ENCODE measurements at regions not wholly inside any gene's neighbourhood (a gene's known extent, or its start where the extent isn't known, plus 50 kb on each side); places are given as distances from the start of the nearest gene placed in this dataset.

GRCh38 chr19:28208745-28209144, 1004.2 kb downstream of the UQCRFS1 start:
- H3K4me3 Mint-ChIP-seq = no peak overlapping the region
- no peak for DNase-seq
- ChIA-PET POLR2A (no interaction called here), CTCF (no interaction called here)
- H3K27ac Mint-ChIP-seq = no peak overlapping the region
- H3K36me3 Mint-ChIP-seq = no peaks in the 10 kb centered on the region
- H3K9me3 Mint-ChIP-seq = peaks cover 3 to 25% (median 7%) of the 10 kb centered on the region in 3 donors
- 66% methylated on average over 6 of the region's 10 CpGs for WGBS (ENCODE audit: insufficient coverage)
- H3K4me1 Mint-ChIP-seq = no peaks in the 10 kb centered on the region
- Histone ChIP-seq H3K9me3 (no peaks in the 10 kb centered on the region), H3K27me3 (replicated peaks in 1 of 2; ENCODE audit: control insufficient read depth in 2 of 2, extremely low read depth in 1 of 2, insufficient read depth in 2 of 2, low read length in 1 of 2) (peaks cover 0 to 6% of the 10 kb centered on the region in 2 experiments), H3K4me1 (ENCODE audit: control insufficient read depth in 1 of 2, extremely low read depth in 1 of 2, insufficient read depth in 2 of 2, low read length in 2 of 2) (no peaks in the 10 kb centered on the region), H3K36me3 (ENCODE audit: control insufficient read depth in 2 of 2, extremely low read depth in 1 of 2, insufficient read depth in 1 of 2, low read length in 1 of 2) (no peaks in the 10 kb centered on the region), H3K4me3 (ENCODE audit: control insufficient read depth in 1 of 2, extremely low read depth in 1 of 2, low read length in 1 of 2) (no peak overlapping the region), H3K27ac (ENCODE audit: low read length) (no peak overlapping the region)
- H3K27me3 Mint-ChIP-seq = no peaks in the 10 kb centered on the region
- no peak for ATAC-seq (replicated peaks in 1 of 4)

GRCh38 chr19:28207244-28207643, 1005.7 kb downstream of the UQCRFS1 start:
- H3K27me3 Mint-ChIP-seq = no peaks in the 10 kb centered on the region
- DNase-seq (no peak), ATAC-seq (replicated peaks in 1 of 4) (no peak)
- peaks cover 7 to 25% (median 16%) of the 10 kb centered on the region in 3 donors for H3K9me3 Mint-ChIP-seq
- H3K36me3 Mint-ChIP-seq = no peaks in the 10 kb centered on the region
- no peaks in the 10 kb centered on the region for H3K4me1 Mint-ChIP-seq
- H3K4me1 ChIP-seq (ENCODE audit: control insufficient read depth in 1 of 2, extremely low read depth in 1 of 2, insufficient read depth in 2 of 2, low read length in 2 of 2) = no peaks in the 10 kb centered on the region
- no peak overlapping the region for H3K27ac Mint-ChIP-seq
- peaks cover 0 to 6% of the 10 kb centered on the region in 2 experiments for H3K27me3 ChIP-seq (replicated peaks in 1 of 2; ENCODE audit: control insufficient read depth in 2 of 2, extremely low read depth in 1 of 2, insufficient read depth in 2 of 2, low read length in 1 of 2)
- H3K27ac ChIP-seq (ENCODE audit: low read length) = no peak overlapping the region
- no peaks in the 10 kb centered on the region for H3K9me3 ChIP-seq
- no peaks in the 10 kb centered on the region for H3K36me3 ChIP-seq (ENCODE audit: control insufficient read depth in 2 of 2, extremely low read depth in 1 of 2, insufficient read depth in 1 of 2, low read length in 1 of 2)
- ChIA-PET CTCF (no interaction called here), POLR2A (no interaction called here)
- H3K4me3 ChIP-seq (ENCODE audit: control insufficient read depth in 1 of 2, extremely low read depth in 1 of 2, low read length in 1 of 2) = no peak overlapping the region
- no peak overlapping the region for H3K4me3 Mint-ChIP-seq
- no CpG with 5 or more reads among the region's 7 CpGs for WGBS (ENCODE audit: insufficient coverage)

- CTCF ChIA-PET = no interaction called here
- Histone ChIP-seq H3K4me3 (ENCODE audit: control insufficient read depth in 1 of 2, extremely low read depth in 1 of 2, low read length in 1 of 2) (no peak overlapping the region), H3K36me3 (ENCODE audit: control insufficient read depth in 2 of 2, extremely low read depth in 1 of 2, insufficient read depth in 1 of 2, low read length in 1 of 2) (no peaks in the 10 kb centered on the region), H3K27me3 (replicated peaks in 1 of 2; ENCODE audit: control insufficient read depth in 2 of 2, extremely low read depth in 1 of 2, insufficient read depth in 2 of 2, low read length in 1 of 2) (no peaks in the 10 kb centered on the region), H3K4me1 (ENCODE audit: control insufficient read depth in 1 of 2, extremely low read depth in 1 of 2, insufficient read depth in 2 of 2, low read length in 2 of 2) (no peaks in the 10 kb centered on the region), H3K9me3 (no peaks in the 10 kb centered on the region), H3K27ac (ENCODE audit: low read length) (no peak overlapping the region)
- Mint-ChIP-seq H3K27ac (no peak overlapping the region), H3K36me3 (no peaks in the 10 kb centered on the region), H3K4me1 (no peaks in the 10 kb centered on the region), H3K9me3 (peaks cover 8 to 23% (median 20%) of the 10 kb centered on the region in 3 donors), H3K4me3 (no peak overlapping the region), H3K27me3 (no peaks in the 10 kb centered on the region)
- DNase-seq = no peak
- ATAC-seq (replicated peaks in 1 of 4) = no peak
- WGBS (ENCODE audit: insufficient coverage) = 91% methylated on average over 2 of the region's 5 CpGs
- POLR2A ChIA-PET = no interaction called here
Observed at GRCh38 chr19:28201462-28201943, 1011.4 kb downstream of the UQCRFS1 start.

GRCh38 chr19:28199323-28199722, 1013.6 kb downstream of the UQCRFS1 start:
- Histone ChIP-seq H3K4me1 (ENCODE audit: control insufficient read depth in 1 of 2, extremely low read depth in 1 of 2, insufficient read depth in 2 of 2, low read length in 2 of 2) (no peaks in the 10 kb centered on the region), H3K9me3 (no peaks in the 10 kb centered on the region), H3K27ac (ENCODE audit: low read length) (no peak overlapping the region), H3K27me3 (replicated peaks in 1 of 2; ENCODE audit: control insufficient read depth in 2 of 2, extremely low read depth in 1 of 2, insufficient read depth in 2 of 2, low read length in 1 of 2) (no peaks in the 10 kb centered on the region), H3K36me3 (ENCODE audit: control insufficient read depth in 2 of 2, extremely low read depth in 1 of 2, insufficient read depth in 1 of 2, low read length in 1 of 2) (no peaks in the 10 kb centered on the region), H3K4me3 (ENCODE audit: control insufficient read depth in 1 of 2, extremely low read depth in 1 of 2, low read length in 1 of 2) (no peak overlapping the region)
- Mint-ChIP-seq H3K27me3 (no peaks in the 10 kb centered on the region), H3K36me3 (no peaks in the 10 kb centered on the region), H3K4me1 (no peaks in the 10 kb centered on the region), H3K4me3 (no peak overlapping the region), H3K27ac (no peak overlapping the region), H3K9me3 (peaks cover 8 to 23% (median 12%) of the 10 kb centered on the region in 3 donors)
- DNase-seq (no peak), ATAC-seq (replicated peaks in 1 of 4) (no peak)
- ChIA-PET CTCF (no interaction called here), POLR2A (no interaction called here)
- WGBS (ENCODE audit: insufficient coverage) = 91% methylated on average over 6 of the region's 6 CpGs

GRCh38 chr19:28196961-28197360, 1016.0 kb downstream of the UQCRFS1 start:
- H3K36me3 ChIP-seq (ENCODE audit: control insufficient read depth in 2 of 2, extremely low read depth in 1 of 2, insufficient read depth in 1 of 2, low read length in 1 of 2) = no peaks in the 10 kb centered on the region
- Mint-ChIP-seq H3K4me1 (no peaks in the 10 kb centered on the region), H3K9me3 (peaks cover 4 to 12% (median 8%) of the 10 kb centered on the region in 3 donors), H3K27ac (no peak overlapping the region), H3K4me3 (no peak overlapping the region), H3K36me3 (no peaks in the 10 kb centered on the region), H3K27me3 (no peaks in the 10 kb centered on the region)
- H3K27ac ChIP-seq (ENCODE audit: low read length) = no peak overlapping the region
- CTCF ChIA-PET = no interaction called here
- WGBS (ENCODE audit: insufficient coverage) = 81% methylated on average over 5 of the region's 7 CpGs
- no peak overlapping the region for H3K4me3 ChIP-seq (ENCODE audit: control insufficient read depth in 1 of 2, extremely low read depth in 1 of 2, low read length in 1 of 2)
- DNase-seq = no peak
- no peaks in the 10 kb centered on the region for H3K27me3 ChIP-seq (replicated peaks in 1 of 2; ENCODE audit: control insufficient read depth in 2 of 2, extremely low read depth in 1 of 2, insufficient read depth in 2 of 2, low read length in 1 of 2)
- POLR2A ChIA-PET = no interaction called here
- no peaks in the 10 kb centered on the region for H3K9me3 ChIP-seq
- H3K4me1 ChIP-seq (ENCODE audit: control insufficient read depth in 1 of 2, extremely low read depth in 1 of 2, insufficient read depth in 2 of 2, low read length in 2 of 2) = no peaks in the 10 kb centered on the region
- no peak for ATAC-seq (replicated peaks in 1 of 4)

- Histone ChIP-seq H3K27me3 (replicated peaks in 1 of 2; ENCODE audit: control insufficient read depth in 2 of 2, extremely low read depth in 1 of 2, insufficient read depth in 2 of 2, low read length in 1 of 2) (no peaks in the 10 kb centered on the region), H3K36me3 (ENCODE audit: control insufficient read depth in 2 of 2, extremely low read depth in 1 of 2, insufficient read depth in 1 of 2, low read length in 1 of 2) (no peaks in the 10 kb centered on the region), H3K4me3 (ENCODE audit: control insufficient read depth in 1 of 2, extremely low read depth in 1 of 2, low read length in 1 of 2) (no peak overlapping the region), H3K9me3 (no peaks in the 10 kb centered on the region), H3K27ac (ENCODE audit: low read length) (no peak overlapping the region), H3K4me1 (ENCODE audit: control insufficient read depth in 1 of 2, extremely low read depth in 1 of 2, insufficient read depth in 2 of 2, low read length in 2 of 2) (no peaks in the 10 kb centered on the region)
- WGBS (ENCODE audit: insufficient coverage) = 33% methylated on average over 1 of the region's 3 CpGs
- POLR2A ChIA-PET = no interaction called here
- ATAC-seq (replicated peaks in 1 of 4) (no peak), DNase-seq (no peak)
- H3K9me3 Mint-ChIP-seq = peaks cover 0 to 7% (median 6%) of the 10 kb centered on the region in 3 donors
- CTCF ChIA-PET = no interaction called here
- no peaks in the 10 kb centered on the region for H3K27me3 Mint-ChIP-seq
- no peak overlapping the region for H3K4me3 Mint-ChIP-seq
- no peak overlapping the region for H3K27ac Mint-ChIP-seq
- H3K4me1 Mint-ChIP-seq = no peaks in the 10 kb centered on the region
- no peaks in the 10 kb centered on the region for H3K36me3 Mint-ChIP-seq
Observed at GRCh38 chr19:28196101-28196500, 1016.9 kb downstream of the UQCRFS1 start.

DNA sequence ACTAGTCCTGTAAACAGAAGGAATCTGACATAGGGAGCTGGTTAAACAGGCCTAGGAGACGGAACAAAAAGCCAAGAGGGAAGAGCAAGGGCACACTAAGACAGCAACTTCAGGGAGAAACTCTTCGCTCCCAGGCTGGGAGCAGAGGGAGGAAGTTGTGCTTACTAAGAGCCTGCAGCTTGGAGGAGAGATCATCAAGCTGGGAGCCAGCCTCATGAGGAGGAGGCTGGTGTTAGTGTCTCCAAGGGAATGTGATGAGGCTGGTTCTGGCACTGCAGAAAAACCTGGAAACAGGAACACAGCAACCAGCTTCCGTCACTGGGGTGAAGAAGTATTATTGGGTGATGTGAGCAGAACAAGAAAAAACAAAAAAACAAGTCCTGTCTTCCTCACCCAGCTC, 1027.3 kb downstream of the UQCRFS1 start:
- no peaks in the 10 kb centered on the region for H3K9me3 ChIP-seq
- H3K36me3 Mint-ChIP-seq = no peaks in the 10 kb centered on the region
- H3K27me3 Mint-ChIP-seq = no peaks in the 10 kb centered on the region
- DNase-seq = no peak
- no peaks in the 10 kb centered on the region for H3K36me3 ChIP-seq (ENCODE audit: control insufficient read depth in 2 of 2, extremely low read depth in 1 of 2, insufficient read depth in 1 of 2, low read length in 1 of 2)
- H3K27ac ChIP-seq (ENCODE audit: low read length) = no peak overlapping the region
- ChIA-PET POLR2A (no interaction called here), CTCF (no interaction called here)
- H3K4me3 Mint-ChIP-seq = no peak overlapping the region
- no peaks in the 10 kb centered on the region for H3K4me1 ChIP-seq (ENCODE audit: control insufficient read depth in 1 of 2, extremely low read depth in 1 of 2, insufficient read depth in 2 of 2, low read length in 2 of 2)
- no peaks in the 10 kb centered on the region for H3K27me3 ChIP-seq (replicated peaks in 1 of 2; ENCODE audit: control insufficient read depth in 2 of 2, extremely low read depth in 1 of 2, insufficient read depth in 2 of 2, low read length in 1 of 2)
- WGBS (ENCODE audit: insufficient coverage) = 52% methylated on average over 2 of the region's 3 CpGs
- ATAC-seq (replicated peaks in 1 of 4) = no peak
- H3K9me3 Mint-ChIP-seq = peaks cover 10 to 20% (median 12%) of the 10 kb centered on the region in 3 donors
- no peak overlapping the region for H3K27ac Mint-ChIP-seq
- no peaks in the 10 kb centered on the region for H3K4me1 Mint-ChIP-seq
- no peak overlapping the region for H3K4me3 ChIP-seq (ENCODE audit: control insufficient read depth in 1 of 2, extremely low read depth in 1 of 2, low read length in 1 of 2)
